Stimulated activated memory B cell treated with anti-CD40 and anti-IgM and Interleukin-4, amounts not matched to agents 10 μg/mL and 1 μg/mL and 100 μg/mL, for 72 hours (primary cell): ENCODE measurements at regions not wholly inside any gene's neighbourhood (a gene's known extent, or its start where the extent isn't known, plus 50 kb on each side); places are given as distances from the start of the nearest gene placed in this dataset.

ENCODE experiments used
- ATAC-seq: fragments of 150-1000 bp; cut with Tn5 transposase; 2 replicates; pipeline ENCODE4 v1.10.0; 2021
- H3K27ac Mint-ChIP-seq: one replicate; pipeline ENCODE4 v1.8.0; 2022; ENCODE audit warnings: mild to moderate bottlenecking, mixed read lengths
- H3K27me3 Mint-ChIP-seq: one replicate; pipeline ENCODE4 v1.8.0; 2022; ENCODE audit warnings: mixed read lengths
- H3K36me3 Mint-ChIP-seq: one replicate; pipeline ENCODE4 v1.8.0; 2022; ENCODE audit warnings: mixed read lengths
- H3K4me1 Mint-ChIP-seq: one replicate; pipeline ENCODE4 v1.8.0; 2022; ENCODE audit warnings: mixed read lengths
- H3K4me3 Mint-ChIP-seq: one replicate; pipeline ENCODE4 v1.8.0; 2022; ENCODE audit warnings: mild to moderate bottlenecking, moderate library complexity, mixed read lengths
- H3K9me3 Mint-ChIP-seq: one replicate; pipeline ENCODE4 v1.8.0; 2022; ENCODE audit warnings: mixed read lengths

DNA sequence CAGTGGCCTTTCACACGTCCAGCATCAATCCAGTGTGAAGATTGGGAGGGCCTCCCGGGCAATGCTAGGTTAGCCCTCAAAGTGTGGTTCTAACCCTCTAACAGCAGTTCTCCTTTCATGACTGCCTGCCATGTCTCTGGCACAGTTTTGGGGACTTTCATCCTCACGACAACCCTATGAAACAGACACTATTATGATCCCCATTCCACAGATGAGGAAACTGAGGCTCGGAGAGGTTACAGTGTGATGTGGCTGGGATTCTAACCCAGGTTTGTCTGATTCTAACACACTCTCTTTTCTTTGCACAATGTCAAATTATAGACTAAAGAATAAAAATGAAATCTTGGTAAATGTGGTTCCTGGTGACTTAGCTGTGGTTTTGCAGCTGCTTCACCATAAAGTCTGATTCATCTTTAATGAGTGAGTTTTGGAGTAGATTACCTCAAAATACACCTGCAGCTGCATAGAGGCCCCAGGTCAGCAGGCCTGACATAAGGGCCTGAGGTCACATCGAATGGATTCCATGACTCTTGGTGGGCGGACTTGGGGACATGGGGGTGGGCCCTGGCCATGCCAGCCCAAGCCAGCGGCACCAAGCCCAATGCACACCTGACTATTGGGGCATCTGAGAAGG is 214.4 kb downstream of the GLI2 start:
- ATAC-seq, result no peak
- H3K9me3 Mint-ChIP-seq, result no peaks in the 10 kb centered on the region
- no peaks in the 10 kb centered on the region for H3K27me3 Mint-ChIP-seq
- H3K4me3 Mint-ChIP-seq, result no peak overlapping the region
- H3K36me3 Mint-ChIP-seq, result no peaks in the 10 kb centered on the region
- H3K4me1 Mint-ChIP-seq, result no peaks in the 10 kb centered on the region
- H3K27ac Mint-ChIP-seq, result no peak overlapping the region

DNA sequence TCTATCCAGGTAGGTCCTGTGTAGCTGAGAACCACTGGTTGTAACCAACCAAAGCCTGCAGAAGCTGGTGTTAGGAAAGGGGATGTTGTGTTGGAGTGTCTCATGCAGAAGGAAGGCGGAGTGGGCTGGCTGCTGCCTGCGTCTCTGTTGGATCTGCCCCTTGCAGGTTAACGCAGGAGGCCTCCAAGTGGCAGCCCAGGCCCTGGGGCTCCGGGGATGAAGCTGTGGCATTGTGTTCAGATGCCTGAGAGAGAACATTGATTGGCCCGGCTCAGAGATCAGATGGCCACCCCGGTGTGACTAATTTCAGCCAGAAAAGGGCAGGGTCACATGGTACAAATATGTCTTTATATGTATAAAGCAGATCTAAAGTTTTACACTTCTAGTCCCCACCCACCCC is 216.0 kb downstream of the GLI2 start:
- no peaks in the 10 kb centered on the region for H3K36me3 Mint-ChIP-seq

DNA sequence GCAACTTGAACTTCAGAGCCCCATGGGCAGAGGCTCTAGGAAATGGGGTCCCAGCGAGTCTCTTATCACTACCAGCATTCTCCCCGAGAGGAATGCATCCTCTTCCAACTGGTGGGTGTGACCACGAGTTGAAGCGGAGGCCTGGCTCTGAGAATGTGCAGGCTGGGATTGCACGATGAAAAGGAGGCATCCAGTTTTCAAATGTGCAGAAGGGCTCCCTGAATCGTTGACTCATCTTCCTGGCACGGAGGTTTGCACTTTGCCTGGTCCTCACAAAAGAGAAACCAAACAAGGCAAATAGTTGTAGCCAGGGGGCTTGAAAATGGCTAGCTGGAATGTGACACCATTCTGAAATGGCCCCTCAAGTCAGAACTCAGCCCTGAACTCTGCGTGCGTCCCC is 216.7 kb downstream of the GLI2 start:
- Mint-ChIP-seq H3K27ac (no peak overlapping the region), H3K9me3 (no peaks in the 10 kb centered on the region), H3K36me3 (no peaks in the 10 kb centered on the region), H3K4me1 (no peaks in the 10 kb centered on the region), H3K4me3 (no peak overlapping the region), H3K27me3 (no peaks in the 10 kb centered on the region)
- ATAC-seq, result no peak

More for the DNA sequence above, 216.0 kb downstream of the GLI2 start:
- H3K4me1 Mint-ChIP-seq, result no peaks in the 10 kb centered on the region
- no peak for ATAC-seq
- no peaks in the 10 kb centered on the region for H3K27me3 Mint-ChIP-seq
- no peak overlapping the region for H3K27ac Mint-ChIP-seq
- H3K9me3 Mint-ChIP-seq, result no peaks in the 10 kb centered on the region
- no peak overlapping the region for H3K4me3 Mint-ChIP-seq

DNA sequence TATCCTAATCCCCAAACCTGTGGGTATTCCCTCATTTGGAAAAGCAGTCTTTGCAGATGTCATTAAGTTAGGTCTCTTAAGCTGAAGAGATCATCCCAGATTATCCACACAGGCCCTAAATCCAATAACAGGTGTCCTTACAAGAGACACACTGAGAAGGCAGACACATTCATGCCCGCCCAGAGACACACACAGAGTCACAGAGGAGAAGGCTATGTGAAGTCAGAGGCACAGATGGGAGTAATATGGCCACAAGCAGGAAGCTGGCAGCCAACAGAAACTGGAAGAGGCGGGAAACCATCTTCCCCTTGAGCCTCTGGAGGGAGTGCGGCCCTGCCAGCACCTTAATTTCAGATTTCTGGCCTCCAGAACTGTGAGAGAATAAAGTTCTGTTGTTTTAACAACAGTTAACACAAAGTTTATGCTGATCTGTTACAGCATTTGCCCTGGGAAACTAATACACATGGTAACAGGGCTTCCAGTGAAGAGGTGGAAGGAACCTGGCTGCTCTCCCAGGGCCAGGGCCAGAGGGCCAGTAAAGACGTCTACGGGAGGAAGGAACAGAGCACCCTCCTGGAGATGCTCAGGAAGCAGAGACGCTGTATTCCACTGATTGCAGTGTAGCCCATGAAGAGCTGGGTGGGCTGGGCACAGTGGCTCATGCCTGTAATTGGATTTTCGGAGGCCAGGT is 217.5 kb downstream of the GLI2 start:
- H3K27ac Mint-ChIP-seq, result no peak overlapping the region
- no peaks in the 10 kb centered on the region for H3K4me1 Mint-ChIP-seq
- no peak for ATAC-seq
- no peaks in the 10 kb centered on the region for H3K9me3 Mint-ChIP-seq
- H3K36me3 Mint-ChIP-seq, result no peaks in the 10 kb centered on the region
- no peaks in the 10 kb centered on the region for H3K27me3 Mint-ChIP-seq
- H3K4me3 Mint-ChIP-seq, result no peak overlapping the region

DNA sequence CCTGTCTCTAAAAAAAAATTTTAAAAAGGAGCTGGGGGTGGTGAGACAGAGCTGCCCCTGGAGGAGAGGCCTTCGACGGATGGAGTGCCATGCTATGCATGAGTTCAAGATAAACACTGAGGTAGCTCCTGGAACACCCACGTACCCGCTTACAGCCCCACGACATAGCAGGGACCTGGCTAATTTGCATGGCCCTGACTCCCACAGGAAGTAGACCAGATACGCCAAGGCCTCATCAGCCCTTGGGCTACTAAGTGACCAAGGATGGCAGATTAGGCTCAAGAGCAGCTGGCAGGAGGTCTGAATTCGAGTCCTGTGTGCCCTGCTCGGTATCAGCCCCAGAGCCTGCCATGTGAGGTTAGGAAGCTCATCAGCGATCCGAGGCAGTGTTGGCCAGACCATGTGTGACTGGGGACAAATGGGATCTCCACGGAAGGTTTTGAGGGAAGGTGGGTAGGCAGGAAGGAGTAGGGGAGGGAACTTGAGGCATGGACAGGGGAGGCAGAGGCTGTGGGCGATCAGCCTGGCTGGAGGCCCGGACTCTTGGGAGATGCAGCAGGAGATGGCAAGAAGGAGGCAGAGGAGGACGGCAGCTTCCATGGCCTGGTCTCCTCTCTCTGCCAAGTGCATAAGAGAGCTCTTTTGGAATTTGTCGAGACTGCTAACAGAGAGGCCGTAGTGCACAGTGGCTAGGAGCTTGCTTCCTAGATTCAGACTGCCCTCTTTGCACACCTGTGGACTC is 218.3 kb downstream of the GLI2 start:
- no peak overlapping the region for H3K27ac Mint-ChIP-seq
- H3K4me3 Mint-ChIP-seq, result no peak overlapping the region
- no peaks in the 10 kb centered on the region for H3K4me1 Mint-ChIP-seq
- no peaks in the 10 kb centered on the region for H3K36me3 Mint-ChIP-seq
- no peaks in the 10 kb centered on the region for H3K27me3 Mint-ChIP-seq
- no peak for ATAC-seq
- no peaks in the 10 kb centered on the region for H3K9me3 Mint-ChIP-seq

DNA sequence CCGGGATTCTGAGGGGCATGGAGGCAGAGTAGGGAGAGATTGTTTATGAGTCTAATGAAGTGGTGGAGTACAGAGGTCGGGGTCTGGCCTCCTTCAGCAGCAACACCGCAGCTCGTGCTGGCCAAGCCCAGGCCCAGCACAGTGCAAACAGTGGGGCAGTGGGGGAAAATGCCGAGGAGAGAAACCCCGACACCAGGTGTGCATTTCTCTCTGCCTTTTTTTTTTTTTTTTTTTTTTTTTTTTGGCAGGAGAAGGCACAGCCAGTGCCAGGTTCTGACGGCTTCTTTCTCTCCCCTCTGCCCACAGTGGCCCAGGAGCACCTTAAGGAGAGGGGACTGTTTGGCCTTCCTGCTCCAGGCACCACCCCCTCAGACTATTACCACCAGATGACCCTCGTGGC is 219.3 kb downstream of the GLI2 start:
- no peak for ATAC-seq
- Mint-ChIP-seq H3K9me3 (no peaks in the 10 kb centered on the region), H3K27ac (no peak overlapping the region), H3K27me3 (no peaks in the 10 kb centered on the region), H3K36me3 (no peaks in the 10 kb centered on the region), H3K4me3 (no peak overlapping the region), H3K4me1 (no peaks in the 10 kb centered on the region)

DNA sequence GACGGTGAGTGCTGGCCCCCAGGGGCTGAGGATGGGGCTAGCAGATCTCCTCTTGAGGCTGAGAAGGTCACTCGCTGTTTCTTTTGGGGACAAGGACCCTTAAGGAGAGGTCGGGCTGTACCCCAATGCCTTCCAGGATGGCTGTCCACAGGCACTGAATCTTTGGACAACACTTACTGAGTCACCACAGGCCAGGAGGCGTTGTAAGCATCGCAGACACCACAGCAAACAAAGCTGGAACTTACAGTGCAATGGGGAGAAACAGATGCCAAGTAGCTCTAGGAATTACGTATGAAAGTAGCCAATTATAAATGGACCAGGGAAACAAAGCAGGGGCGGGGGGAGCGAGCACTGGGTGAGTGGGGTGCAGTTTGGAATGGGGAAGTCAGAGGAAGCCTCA is 219.8 kb downstream of the GLI2 start:
- H3K4me3 Mint-ChIP-seq, result no peak overlapping the region
- ATAC-seq, result no peak
- H3K9me3 Mint-ChIP-seq, result no peaks in the 10 kb centered on the region
- H3K27ac Mint-ChIP-seq, result no peak overlapping the region
- no peaks in the 10 kb centered on the region for H3K36me3 Mint-ChIP-seq
- H3K4me1 Mint-ChIP-seq, result no peaks in the 10 kb centered on the region
- no peaks in the 10 kb centered on the region for H3K27me3 Mint-ChIP-seq

DNA sequence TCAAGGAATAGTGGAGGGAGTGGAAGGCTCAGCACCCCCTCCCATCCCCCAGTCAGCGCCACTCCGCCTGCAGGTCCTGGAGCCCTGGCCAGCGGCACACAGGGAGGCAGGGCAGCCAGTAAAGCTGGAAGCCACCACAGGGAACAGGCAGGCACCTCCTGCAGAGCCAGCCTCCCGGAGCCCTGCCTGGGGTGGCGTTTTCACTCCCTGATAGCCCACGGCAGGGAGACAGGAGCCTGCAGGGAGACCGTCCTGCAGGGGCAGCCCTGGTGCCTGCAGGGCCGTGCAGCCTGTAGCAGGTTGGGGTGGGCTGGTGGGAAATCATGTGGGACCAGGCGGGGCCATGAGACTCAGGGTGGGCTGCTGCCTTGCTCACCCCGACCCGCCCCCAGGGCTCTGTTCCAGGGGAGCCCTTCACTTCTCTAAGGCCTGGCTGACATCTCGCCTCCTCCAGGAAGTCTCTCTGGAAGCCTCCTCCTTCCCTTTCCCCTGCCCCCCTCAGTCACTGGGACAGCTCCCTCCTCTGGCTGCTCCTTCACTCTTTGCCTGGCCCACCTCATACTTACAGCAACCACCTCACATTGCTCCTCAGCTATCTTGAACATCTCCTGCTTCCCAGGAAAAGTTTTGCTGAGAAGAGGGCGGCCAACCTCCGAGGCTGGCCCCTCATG is 221.0 kb downstream of the GLI2 start:
- no peak for ATAC-seq
- H3K27me3 Mint-ChIP-seq, result no peaks in the 10 kb centered on the region
- H3K4me3 Mint-ChIP-seq, result no peak overlapping the region
- H3K4me1 Mint-ChIP-seq, result no peaks in the 10 kb centered on the region
- no peaks in the 10 kb centered on the region for H3K9me3 Mint-ChIP-seq
- no peaks in the 10 kb centered on the region for H3K36me3 Mint-ChIP-seq
- no peak overlapping the region for H3K27ac Mint-ChIP-seq

DNA sequence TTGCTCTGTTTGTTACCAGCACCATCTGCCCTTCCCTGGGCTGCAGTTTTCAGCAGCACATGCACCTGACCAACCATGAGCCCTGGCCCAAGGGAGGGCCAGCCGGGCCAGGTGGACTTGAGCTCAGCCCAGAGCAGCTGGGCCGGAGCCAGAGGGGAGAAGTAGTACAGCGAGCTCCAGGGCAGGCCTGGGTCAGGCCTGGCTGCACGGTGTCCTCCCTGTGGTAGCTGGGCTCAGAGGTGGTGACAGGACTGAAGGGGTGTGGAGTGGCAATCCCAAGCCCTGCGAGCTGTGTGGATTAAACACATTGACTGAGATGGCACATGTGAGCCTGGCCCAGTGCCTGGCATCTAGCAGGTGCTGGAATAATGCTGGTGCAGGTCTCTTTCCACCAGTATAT is 222.2 kb downstream of the GLI2 start:
- ATAC-seq, result no peak
- Mint-ChIP-seq H3K9me3 (no peaks in the 10 kb centered on the region), H3K27me3 (no peaks in the 10 kb centered on the region), H3K4me1 (no peaks in the 10 kb centered on the region), H3K4me3 (no peak overlapping the region), H3K27ac (no peak overlapping the region), H3K36me3 (no peaks in the 10 kb centered on the region)

DNA sequence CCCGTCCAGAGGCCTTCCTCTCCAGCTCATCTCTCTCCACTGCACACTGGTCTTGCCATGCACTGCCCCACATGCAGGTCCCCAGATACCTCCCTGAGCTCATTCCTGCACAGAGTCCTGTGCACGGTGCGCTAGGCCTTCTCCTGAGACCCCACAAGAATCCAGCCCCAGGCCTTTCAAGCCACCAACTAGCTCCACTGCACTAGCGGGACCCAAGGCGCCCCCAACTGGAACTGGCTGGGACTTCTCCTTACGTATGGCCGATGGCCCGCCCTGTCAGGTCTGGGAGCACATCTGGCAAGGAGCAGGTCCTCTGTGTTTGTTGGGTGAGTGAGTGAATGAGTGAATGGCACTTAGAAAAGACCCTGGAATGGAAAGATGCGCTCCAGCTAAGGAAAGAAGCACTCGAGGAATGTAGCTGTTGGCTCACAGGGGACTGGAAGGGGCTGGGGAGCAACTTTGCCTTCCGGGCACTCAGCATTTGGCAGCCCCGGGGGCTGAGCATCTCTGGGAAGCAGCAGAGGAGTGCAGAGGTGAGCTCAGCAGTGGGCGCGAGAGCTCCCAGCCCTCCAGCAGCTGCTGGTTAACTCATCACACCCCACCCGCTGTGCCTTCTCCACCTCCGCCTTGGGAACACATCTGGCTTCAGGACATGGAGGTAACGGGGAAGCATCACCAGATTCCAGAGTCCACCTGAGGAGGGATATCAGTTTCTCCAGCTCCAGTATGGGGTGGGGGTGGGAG is 223.1 kb downstream of the GLI2 start:
- Mint-ChIP-seq H3K36me3 (no peaks in the 10 kb centered on the region), H3K27ac (no peak overlapping the region), H3K27me3 (no peaks in the 10 kb centered on the region), H3K4me3 (no peak overlapping the region), H3K9me3 (no peaks in the 10 kb centered on the region), H3K4me1 (no peaks in the 10 kb centered on the region)
- no peak for ATAC-seq

DNA sequence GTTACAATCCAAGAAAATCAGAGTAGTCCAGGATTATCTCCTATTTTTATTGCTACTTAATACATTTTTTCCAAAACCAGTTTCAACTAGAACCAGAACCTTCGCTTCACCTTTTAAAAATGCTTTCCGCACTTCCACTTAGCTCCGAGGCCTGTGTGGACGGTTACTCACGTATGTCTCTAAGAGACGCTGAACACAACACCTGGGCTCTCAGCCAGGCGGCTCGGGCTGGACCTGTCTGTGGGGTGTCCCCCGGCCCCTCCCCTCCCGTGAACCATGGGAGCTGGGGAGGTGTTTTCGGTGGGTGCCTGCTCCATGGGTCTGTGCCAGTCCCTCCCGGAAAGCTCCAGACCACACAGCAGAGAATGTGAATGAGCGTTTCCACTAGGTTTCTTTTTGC is 223.8 kb downstream of the GLI2 start:
- no peaks in the 10 kb centered on the region for H3K4me1 Mint-ChIP-seq
- no peak overlapping the region for H3K27ac Mint-ChIP-seq
- H3K4me3 Mint-ChIP-seq, result no peak overlapping the region
- no peak for ATAC-seq
- H3K27me3 Mint-ChIP-seq, result no peaks in the 10 kb centered on the region
- H3K9me3 Mint-ChIP-seq, result no peaks in the 10 kb centered on the region
- H3K36me3 Mint-ChIP-seq, result no peaks in the 10 kb centered on the region

DNA sequence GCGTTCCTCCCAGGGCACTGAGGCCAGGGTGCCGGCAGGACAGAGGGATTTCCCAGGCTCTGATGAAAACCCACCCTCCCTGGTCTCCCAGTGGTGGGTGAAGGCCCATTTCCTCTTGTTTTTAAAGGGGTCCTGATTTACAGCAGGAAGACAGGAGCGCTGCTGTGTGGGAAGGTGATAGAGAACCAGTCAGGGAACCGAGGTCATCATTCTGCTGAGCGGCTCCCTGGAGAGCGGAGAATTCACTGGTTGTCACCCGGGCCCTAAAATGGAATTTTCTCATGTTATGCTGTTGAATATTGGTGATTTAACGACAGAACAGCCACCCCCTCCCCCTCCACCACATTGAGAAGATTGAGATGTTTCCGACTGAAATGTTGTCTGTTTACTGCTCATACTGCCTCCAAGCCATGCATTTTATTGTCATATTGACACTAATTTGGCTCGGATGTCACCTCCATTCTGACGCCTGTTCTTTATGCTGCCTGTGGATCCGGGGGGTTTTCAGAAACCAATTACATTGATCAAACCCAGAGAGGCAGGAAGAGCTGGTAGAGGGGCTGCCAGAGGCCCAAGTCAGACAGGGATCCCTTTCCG is 225.2 kb downstream of the GLI2 start:
- ATAC-seq, result no peak
- Mint-ChIP-seq H3K27me3 (no peaks in the 10 kb centered on the region), H3K4me1 (no peaks in the 10 kb centered on the region), H3K36me3 (no peaks in the 10 kb centered on the region), H3K27ac (no peak overlapping the region), H3K4me3 (no peak overlapping the region), H3K9me3 (no peaks in the 10 kb centered on the region)

DNA sequence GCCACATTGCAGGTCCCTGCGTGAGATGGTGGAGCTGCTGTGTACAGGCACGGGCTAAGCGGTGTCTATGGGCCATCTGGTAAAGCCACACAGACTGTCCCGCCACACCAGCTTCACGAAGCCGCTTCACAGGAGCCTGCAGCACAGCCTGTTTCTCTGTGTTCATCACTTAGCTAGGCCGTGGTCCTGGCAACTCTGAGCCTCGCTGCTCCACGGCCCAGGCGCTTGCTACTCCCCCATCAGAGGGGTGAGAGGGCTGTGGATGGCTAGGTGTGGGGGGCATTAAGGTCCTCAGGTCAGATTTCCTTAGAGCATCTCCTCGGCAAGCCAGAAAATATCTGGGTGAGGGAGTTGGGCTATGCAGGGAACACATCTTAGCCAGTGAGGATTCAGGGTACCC is 225.7 kb downstream of the GLI2 start:
- Mint-ChIP-seq H3K27me3 (no peaks in the 10 kb centered on the region), H3K27ac (no peak overlapping the region), H3K4me3 (no peak overlapping the region), H3K36me3 (no peaks in the 10 kb centered on the region), H3K4me1 (no peaks in the 10 kb centered on the region), H3K9me3 (no peaks in the 10 kb centered on the region)
- no peak for ATAC-seq

DNA sequence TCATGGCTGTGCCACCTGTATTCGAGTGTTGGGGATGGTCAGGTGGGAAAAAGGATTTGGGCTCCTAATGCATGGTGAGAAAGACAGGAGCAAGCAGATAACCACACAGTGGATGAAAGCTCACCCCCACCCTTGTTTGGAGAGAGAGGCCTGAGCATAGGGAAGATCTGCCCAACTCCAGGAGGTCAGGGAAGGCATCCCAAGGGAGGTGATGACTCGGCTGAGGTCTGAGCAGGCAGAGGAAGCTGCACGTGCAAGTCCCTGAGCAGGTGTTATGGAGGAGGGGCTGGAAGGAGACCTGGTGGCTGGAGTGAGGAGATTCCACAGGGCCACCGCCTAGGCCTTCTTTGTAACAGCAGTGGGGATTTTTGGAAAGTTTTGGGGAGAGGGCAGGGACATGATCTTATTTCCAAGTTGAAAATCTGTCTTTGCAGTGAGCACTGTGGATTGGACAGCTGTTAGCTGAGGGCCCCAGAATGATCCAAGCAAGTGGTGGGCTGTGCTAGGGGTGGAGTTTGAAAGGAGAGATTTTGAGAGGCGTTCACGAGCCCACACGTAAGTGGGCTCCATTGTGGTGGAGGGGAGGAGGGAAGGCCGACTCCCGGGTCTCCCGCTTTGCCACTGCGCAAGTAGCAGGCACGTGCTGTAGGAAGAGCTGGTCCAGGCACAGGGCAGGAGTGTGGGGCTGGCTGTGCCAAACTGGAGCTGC is 228.5 kb downstream of the GLI2 start:
- H3K27me3 Mint-ChIP-seq, result no peaks in the 10 kb centered on the region
- H3K9me3 Mint-ChIP-seq, result no peaks in the 10 kb centered on the region
- H3K4me3 Mint-ChIP-seq, result no peak overlapping the region
- no peaks in the 10 kb centered on the region for H3K36me3 Mint-ChIP-seq
- no peak overlapping the region for H3K27ac Mint-ChIP-seq
- no peak for ATAC-seq
- H3K4me1 Mint-ChIP-seq, result no peaks in the 10 kb centered on the region
